Coronary artery (tissue), 2 donors: ENCODE measurements at regions not wholly inside any gene's neighbourhood (a gene's known extent, or its start where the extent isn't known, plus 50 kb on each side); places are given as distances from the start of the nearest gene placed in this dataset.

Experiments used
- DNase-seq: peaks from one replicate; pipeline ENCODE4 v3.0.0-alpha.2; 2017; ENCODE audit warnings: low spot score
- H3K27ac ChIP-seq, 2 donors: fragments of 200-600 bp; sonication (generic); one replicate each; pipeline ENCODE4 v1.5.1; 2016 to 2019
- H3K4me3 ChIP-seq: fragments of 200-600 bp; sonication (generic); 2 replicates; pipeline ENCODE4 v1.5.1; 2016; ENCODE audit warnings: mild to moderate bottlenecking, moderate library complexity
- CTCF ChIP-seq: fragments of 200-600 bp; sonication (generic); IDR thresholded peaks from one replicate; pipeline ENCODE4 v1.5.1; 2019; ENCODE audit warnings: antibody characterized with exemption

- no peak for TF ChIP-seq CTCF
- no peak overlapping the region for H3K4me3 ChIP-seq
- no peak for DNase-seq
- H3K27ac ChIP-seq = no peak overlapping the region
These were observed 369.4 kb upstream of the SLCO3A1 start for GRCh38 chr15:91484141-91484540.

DNA sequence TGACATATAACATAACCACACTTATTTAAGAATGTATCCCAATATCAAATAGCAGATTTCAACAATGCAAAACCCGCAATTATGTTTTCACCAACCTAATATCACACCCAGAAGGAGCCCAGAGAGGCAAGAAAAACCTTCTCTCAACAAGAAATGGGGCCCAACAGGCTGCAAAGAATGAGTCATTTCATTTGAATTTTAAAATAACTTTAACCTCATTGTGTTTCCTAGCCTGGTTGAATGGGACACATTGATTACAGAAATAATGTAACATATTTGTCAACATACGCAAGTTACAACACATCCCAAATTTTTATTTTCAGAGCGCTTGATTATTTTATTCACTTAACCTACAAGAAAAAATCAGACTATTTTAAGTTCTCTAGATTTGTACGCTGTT lies 365.1 kb upstream of the SLCO3A1 start:
- TF ChIP-seq CTCF = no peak
- Histone ChIP-seq H3K4me3 (no peak overlapping the region), H3K27ac (no peak overlapping the region)
- DNase-seq = no peak

- TF ChIP-seq CTCF = no peak
- Histone ChIP-seq H3K4me3 (no peak overlapping the region), H3K27ac (no peak overlapping the region)
- DNase-seq = no peak
These were observed 363.3 kb upstream of the SLCO3A1 start for GRCh38 chr15:91490211-91490610.

DNA sequence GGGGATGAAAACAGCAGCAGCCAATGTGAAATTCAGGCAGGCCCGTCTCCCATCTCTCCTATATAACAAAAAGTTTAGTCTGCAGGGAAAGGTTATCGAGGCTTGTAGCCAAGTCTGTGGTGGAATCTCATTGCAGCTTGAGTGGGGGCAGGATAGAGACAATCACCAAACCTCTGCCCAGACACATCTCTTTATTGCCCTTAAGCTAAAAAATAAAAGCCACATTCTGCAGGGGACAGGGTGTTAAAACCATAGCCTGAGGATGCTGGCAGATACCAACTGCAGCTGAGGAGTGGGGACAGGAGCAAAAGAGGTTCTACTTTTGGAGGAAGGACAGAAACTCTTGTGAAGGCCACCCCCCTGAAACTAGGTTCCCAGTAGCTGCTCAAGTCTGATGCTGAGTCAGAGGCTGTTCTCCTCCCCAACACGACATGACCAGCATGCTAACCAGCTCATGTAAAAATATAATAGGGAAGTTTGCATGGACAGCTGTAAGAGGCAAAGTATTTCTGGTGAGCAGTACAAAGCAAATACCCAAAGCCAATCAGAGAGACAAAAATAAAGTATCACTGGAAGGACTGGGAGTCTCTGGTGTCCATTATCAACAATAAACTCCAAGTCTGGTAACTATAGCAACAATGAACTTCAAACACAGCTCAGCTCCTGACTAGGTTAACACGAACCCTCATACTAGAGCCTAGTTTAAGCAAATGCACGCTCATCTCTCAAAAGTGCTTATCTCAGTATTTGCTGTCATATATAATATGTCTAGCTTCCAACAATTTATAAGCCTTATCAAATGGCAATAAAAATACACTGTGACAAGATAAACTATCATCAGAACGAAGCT lies 362.2 kb upstream of the SLCO3A1 start:
- H3K4me3 ChIP-seq = no peak overlapping the region
- no peak overlapping the region for H3K27ac ChIP-seq
- no peak for DNase-seq
- no peak for TF ChIP-seq CTCF

- Histone ChIP-seq H3K27ac (no peak overlapping the region), H3K4me3 (no peak overlapping the region)
- TF ChIP-seq CTCF = no peak
- DNase-seq = no peak
These were observed 356.5 kb upstream of the SLCO3A1 start for GRCh38 chr15:91496754-91497691.

DNA sequence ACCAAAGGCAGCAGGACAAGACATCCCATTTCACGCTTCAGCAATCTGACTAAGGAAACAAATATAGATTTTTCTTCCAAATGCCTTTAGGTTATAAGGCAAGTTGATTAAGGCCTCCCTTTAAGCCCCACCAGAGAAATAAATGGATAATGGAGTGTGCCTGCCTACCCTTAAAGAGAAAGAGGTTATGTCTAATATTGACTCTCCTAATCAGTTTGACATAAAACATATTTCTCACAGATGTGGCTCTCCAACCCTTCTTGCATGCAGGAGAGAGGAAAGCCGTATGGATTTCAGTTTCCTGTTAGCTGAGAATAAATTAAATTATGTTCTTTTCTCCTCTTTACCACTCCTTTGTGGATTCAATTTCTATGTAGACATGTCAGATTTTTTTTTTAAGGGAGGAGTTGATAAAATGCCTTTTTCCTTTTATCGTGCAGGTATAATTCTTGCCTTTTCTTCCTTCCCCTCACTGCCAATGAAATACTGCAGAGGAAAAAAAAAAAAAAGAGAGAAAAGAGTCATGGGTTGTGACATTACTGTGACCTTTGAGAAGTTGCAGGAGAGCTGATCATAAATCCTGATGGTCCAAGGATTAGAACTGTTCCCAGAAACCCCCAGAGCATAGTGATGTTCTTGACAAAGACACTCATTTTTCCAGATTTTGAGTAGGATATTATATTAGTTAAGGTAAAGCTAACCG lies 355.3 kb upstream of the SLCO3A1 start:
- TF ChIP-seq CTCF = no peak
- H3K27ac ChIP-seq = no peak overlapping the region
- H3K4me3 ChIP-seq = no peak overlapping the region
- no peak for DNase-seq
